Erythroblast (primary cell): ENCODE measurements at regions not wholly inside any gene's neighbourhood (a gene's known extent, or its start where the extent isn't known, plus 50 kb on each side); places are given as distances from the start of the nearest gene placed in this dataset.

Experiments
- GATA1 ChIP-seq: IDR thresholded peaks from 2 replicates; pipeline ENCODE4 v1.6.1; 2011; ENCODE audit warnings: low read depth, mild to moderate bottlenecking, control low read depth, low read length, moderate library complexity
- POLR2A ChIP-seq: IDR thresholded peaks from 2 replicates; pipeline ENCODE4 v1.6.1; 2011; ENCODE audit warnings: mild to moderate bottlenecking, low read length

GRCh38 chr1:91138959-91139358 is 117.1 kb upstream of the ZNF644 start:
- TF ChIP-seq POLR2A (no peak), GATA1 (no peak)
